Adipocyte (in vitro differentiated cells): ENCODE measurements at regions not wholly inside any gene's neighbourhood (a gene's known extent, or its start where the extent isn't known, plus 50 kb on each side); places are given as distances from the start of the nearest gene placed in this dataset.

ENCODE experiments used
- DNase-seq: peaks from one replicate; pipeline ENCODE4 v3.0.0-alpha.2; 2015; ENCODE audit warnings: low read depth
- H3K27me3 ChIP-seq: replicated peaks from 2 replicates; pipeline ENCODE4 v1.7.0; 2013; ENCODE audit warnings: mild to moderate bottlenecking, low read length, moderate library complexity; ENCODE audit not compliant: control insufficient read depth, insufficient read depth
- H3K36me3 ChIP-seq: 2 replicates; pipeline ENCODE4 v1.7.0; 2013; ENCODE audit warnings: low read length, mild to moderate bottlenecking, moderate library complexity; ENCODE audit not compliant: control insufficient read depth, insufficient read depth, severe bottlenecking
- H3K4me1 ChIP-seq: 2 replicates; pipeline ENCODE4 v1.7.0; 2013; ENCODE audit warnings: mild to moderate bottlenecking, low read length, moderate library complexity; ENCODE audit not compliant: control insufficient read depth, insufficient read depth
- H3K4me3 ChIP-seq: 2 replicates; pipeline ENCODE4 v1.7.0; 2013; ENCODE audit warnings: mild to moderate bottlenecking, low read length, moderate library complexity
- H3K9ac ChIP-seq: 2 replicates; pipeline ENCODE4 v1.7.0; 2013; ENCODE audit warnings: mild to moderate bottlenecking, low read length, moderate library complexity
- H3K9me3 ChIP-seq: 2 replicates; pipeline ENCODE4 v1.7.0; 2013; ENCODE audit warnings: mild to moderate bottlenecking, low read length, moderate library complexity; ENCODE audit not compliant: control insufficient read depth

DNA sequence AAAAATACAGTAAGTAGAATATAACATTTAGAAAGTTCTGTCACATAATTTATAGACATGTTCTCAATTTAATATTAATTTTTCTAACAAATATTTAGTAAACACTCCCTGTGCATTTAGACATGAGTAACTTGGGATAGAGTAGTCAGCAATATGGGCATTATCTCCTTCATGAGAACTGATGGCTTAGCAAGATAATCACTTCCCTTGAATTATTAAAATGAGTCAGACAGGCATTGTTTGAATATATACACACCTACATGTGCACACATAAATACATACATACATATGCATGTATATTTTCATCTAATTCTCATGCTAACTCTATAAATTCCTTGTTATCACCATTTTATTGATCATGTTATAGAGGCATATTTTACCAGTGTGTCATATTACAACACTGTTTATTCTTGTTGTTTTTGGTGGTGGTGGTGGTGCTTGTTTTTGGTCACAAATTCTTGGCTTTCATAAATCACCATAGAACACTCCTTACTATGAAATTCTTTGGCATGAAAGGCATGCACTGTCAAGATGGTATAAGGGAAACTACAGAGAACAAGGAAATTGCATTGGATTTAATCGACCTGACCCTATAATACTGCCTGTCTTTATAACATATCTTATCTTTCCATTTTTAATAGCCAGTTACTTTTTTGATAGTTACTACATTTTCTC is 434.5 kb upstream of the MANEA start:
- Histone ChIP-seq H3K27me3 (no peaks in the 10 kb centered on the region), H3K9ac (no peak overlapping the region), H3K36me3 (no peaks in the 10 kb centered on the region), H3K4me3 (no peak overlapping the region), H3K4me1 (no peaks in the 10 kb centered on the region), H3K9me3 (no peaks in the 10 kb centered on the region)
- DNase-seq = no peak

DNA sequence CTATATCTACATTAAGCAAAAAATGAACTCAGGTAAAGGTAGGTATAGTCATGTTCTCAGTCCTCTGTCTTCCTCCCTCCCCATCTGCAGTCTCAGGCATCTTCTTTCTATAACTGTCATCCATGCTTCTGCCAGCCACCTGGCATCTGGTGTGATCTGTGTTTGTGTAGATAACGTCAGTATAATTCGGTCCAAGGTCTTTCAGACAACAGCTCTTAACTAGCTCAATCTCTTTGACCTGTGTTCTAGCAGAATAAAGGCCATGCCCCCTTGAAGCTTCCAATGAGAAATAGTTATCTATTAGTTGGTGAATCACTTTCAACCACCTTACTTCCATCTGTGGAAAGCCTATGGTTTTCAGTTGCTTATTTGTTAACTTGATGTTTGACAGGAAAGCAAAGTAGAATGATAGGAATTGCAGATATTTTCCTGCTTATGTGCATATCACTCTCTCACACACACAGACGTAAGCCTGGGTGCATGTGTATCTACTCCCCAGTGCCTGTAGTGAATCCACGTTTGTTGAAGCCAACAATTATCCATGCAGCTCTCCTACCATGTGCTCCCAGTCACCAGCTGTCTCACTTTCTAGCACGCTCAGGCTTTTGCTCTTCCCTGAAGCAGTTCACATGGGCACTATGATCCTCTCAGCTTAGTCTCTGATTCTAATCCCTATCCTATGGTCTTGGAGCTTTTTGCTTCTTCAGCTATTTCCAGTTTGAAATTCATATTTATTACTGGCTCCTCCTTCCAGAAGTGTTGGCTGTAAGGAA is 433.7 kb upstream of the MANEA start:
- no peak overlapping the region for H3K4me3 ChIP-seq
- no peak for DNase-seq
- no peaks in the 10 kb centered on the region for H3K27me3 ChIP-seq
- H3K9me3 ChIP-seq = no peaks in the 10 kb centered on the region
- no peaks in the 10 kb centered on the region for H3K36me3 ChIP-seq
- H3K9ac ChIP-seq = no peak overlapping the region
- H3K4me1 ChIP-seq = no peaks in the 10 kb centered on the region

GRCh38 chr6:95145457-95145856 is 431.9 kb upstream of the MANEA start:
- no peaks in the 10 kb centered on the region for H3K4me1 ChIP-seq
- H3K9me3 ChIP-seq = no peaks in the 10 kb centered on the region

GRCh38 chr6:95159557-95159956 is 417.8 kb upstream of the MANEA start:
- no peaks in the 10 kb centered on the region for H3K4me1 ChIP-seq
- no peak overlapping the region for H3K9ac ChIP-seq
- peaks cover 2% of the 10 kb centered on the region for H3K27me3 ChIP-seq
- no peaks in the 10 kb centered on the region for H3K36me3 ChIP-seq
- DNase-seq = no peak
- no peaks in the 10 kb centered on the region for H3K9me3 ChIP-seq
- H3K4me3 ChIP-seq = no peak overlapping the region

More at GRCh38 chr6:95145457-95145856, 431.9 kb upstream of the MANEA start:
- H3K9ac ChIP-seq = no peak overlapping the region
- no peak for DNase-seq
- H3K4me3 ChIP-seq = no peak overlapping the region
- no peaks in the 10 kb centered on the region for H3K27me3 ChIP-seq
- no peaks in the 10 kb centered on the region for H3K36me3 ChIP-seq

- Histone ChIP-seq H3K9ac (no peak overlapping the region), H3K9me3 (no peaks in the 10 kb centered on the region), H3K36me3 (no peaks in the 10 kb centered on the region), H3K4me3 (no peak overlapping the region), H3K4me1 (no peaks in the 10 kb centered on the region), H3K27me3 (no peaks in the 10 kb centered on the region)
- no peak for DNase-seq
Observed at GRCh38 chr6:95169775-95170174, 407.6 kb upstream of the MANEA start.

DNA sequence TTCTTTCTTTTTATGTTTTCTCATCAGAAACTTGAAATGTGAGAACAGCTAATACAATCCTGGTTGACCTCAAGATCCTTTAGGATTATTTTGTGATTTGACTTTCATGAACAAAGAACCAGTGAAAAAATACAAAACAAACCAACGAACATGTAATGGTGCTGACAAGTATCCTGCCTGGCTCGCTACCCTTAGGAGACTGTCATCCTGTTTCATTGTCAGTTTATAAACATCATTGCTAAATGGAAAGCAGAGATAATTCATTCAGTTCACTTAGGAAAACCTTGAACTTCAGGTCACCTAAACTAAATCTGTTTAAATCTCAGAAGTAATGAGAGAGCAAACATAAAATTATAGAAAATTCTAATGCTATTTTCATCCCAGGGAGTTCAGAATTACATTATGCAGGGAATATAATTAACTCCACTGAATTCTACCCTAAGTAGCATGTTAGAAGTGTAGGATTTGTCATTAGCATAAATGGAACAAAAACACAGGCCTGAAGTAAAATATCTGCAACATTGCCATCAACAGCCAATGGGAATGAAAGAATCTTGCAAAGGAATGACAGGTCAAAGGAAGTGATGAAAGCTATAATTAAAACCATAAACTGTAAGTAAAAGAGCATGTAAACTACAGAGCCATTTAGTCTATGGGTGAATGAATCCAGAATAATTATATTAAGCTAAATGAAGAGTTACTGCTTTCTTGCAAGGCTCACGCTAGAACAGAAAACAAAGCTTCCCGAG is 401.2 kb upstream of the MANEA start:
- H3K4me1 ChIP-seq = no peaks in the 10 kb centered on the region
- no peaks in the 10 kb centered on the region for H3K27me3 ChIP-seq
- H3K4me3 ChIP-seq = no peak overlapping the region
- H3K9me3 ChIP-seq = no peaks in the 10 kb centered on the region
- H3K36me3 ChIP-seq = no peaks in the 10 kb centered on the region
- H3K9ac ChIP-seq = no peak overlapping the region
- no peak for DNase-seq

DNA sequence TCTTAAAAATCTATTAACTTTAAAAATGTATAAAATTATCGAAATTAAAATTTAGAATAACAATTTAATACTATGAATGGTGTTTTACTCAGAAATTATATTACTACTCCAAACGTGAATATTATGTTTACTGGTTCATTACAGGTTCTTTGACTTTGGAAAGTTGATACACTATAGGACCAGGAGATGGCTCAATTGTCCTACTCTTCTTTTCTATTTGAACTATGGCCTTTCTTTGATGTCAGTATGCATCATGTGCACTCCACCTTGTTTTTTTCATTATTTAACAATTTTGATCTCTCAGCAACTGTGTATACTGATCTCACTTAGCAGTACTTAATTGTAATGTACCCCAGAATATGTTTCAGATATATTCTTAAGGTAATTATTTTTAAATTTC is 391.5 kb upstream of the MANEA start:
- Histone ChIP-seq H3K36me3 (no peaks in the 10 kb centered on the region), H3K9ac (no peak overlapping the region), H3K4me1 (no peaks in the 10 kb centered on the region), H3K27me3 (no peaks in the 10 kb centered on the region), H3K9me3 (no peaks in the 10 kb centered on the region), H3K4me3 (no peak overlapping the region)
- no peak for DNase-seq

- H3K4me3 ChIP-seq = no peak overlapping the region
- peaks cover 2% of the 10 kb centered on the region for H3K4me1 ChIP-seq
- DNase-seq = no peak
- no peak overlapping the region for H3K9ac ChIP-seq
- no peaks in the 10 kb centered on the region for H3K36me3 ChIP-seq
- no peaks in the 10 kb centered on the region for H3K9me3 ChIP-seq
- H3K27me3 ChIP-seq = no peaks in the 10 kb centered on the region
Observed at GRCh38 chr6:95186710-95187109, 390.6 kb upstream of the MANEA start.

- H3K36me3 ChIP-seq = no peaks in the 10 kb centered on the region
- no peak for DNase-seq
- H3K9ac ChIP-seq = no peak overlapping the region
- H3K4me3 ChIP-seq = no peak overlapping the region
- H3K4me1 ChIP-seq = no peaks in the 10 kb centered on the region
- no peaks in the 10 kb centered on the region for H3K9me3 ChIP-seq
- no peaks in the 10 kb centered on the region for H3K27me3 ChIP-seq
Observed at GRCh38 chr6:95197590-95197989, 379.7 kb upstream of the MANEA start.

DNA sequence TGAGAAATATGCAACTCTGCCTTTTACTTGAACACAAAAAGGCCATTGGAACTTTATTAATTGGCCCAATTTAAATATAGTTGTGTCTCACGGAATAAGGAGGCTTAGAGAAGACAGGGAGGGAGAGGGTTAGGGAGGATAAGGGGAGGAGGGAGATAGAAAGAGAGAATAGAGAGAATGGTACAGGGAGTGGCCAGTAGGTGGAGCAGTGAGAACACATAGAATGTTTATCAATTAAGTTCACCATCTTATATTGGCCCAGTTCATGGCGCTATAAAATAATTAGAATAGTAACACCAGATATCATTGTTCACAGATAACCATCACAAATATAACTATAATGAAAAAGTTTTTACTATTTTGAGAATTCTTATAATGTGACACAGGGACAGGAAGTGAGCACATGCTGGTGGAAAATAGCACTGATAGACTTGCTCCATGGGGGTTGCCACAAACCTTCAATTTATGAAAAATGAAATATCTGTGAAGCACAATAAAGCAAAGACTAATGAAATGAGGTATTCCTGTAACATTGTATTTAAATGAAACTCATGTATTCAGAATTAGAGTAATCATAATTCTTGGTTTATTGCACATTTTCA is 374.1 kb upstream of the MANEA start:
- H3K4me3 ChIP-seq = no peak overlapping the region
- H3K36me3 ChIP-seq = no peaks in the 10 kb centered on the region
- no peaks in the 10 kb centered on the region for H3K4me1 ChIP-seq
- no peaks in the 10 kb centered on the region for H3K27me3 ChIP-seq
- peak; percentile 42 for DNase-seq
- H3K9me3 ChIP-seq = no peaks in the 10 kb centered on the region
- H3K9ac ChIP-seq = no peak overlapping the region

GRCh38 chr6:95204178-95204577 is 373.2 kb upstream of the MANEA start:
- H3K4me3 ChIP-seq = no peak overlapping the region
- no peaks in the 10 kb centered on the region for H3K9me3 ChIP-seq
- H3K4me1 ChIP-seq = no peaks in the 10 kb centered on the region
- no peak overlapping the region for H3K9ac ChIP-seq
- no peaks in the 10 kb centered on the region for H3K36me3 ChIP-seq
- no peak for DNase-seq
- H3K27me3 ChIP-seq = no peaks in the 10 kb centered on the region
